OCI-LY1 (cell line): ENCODE measurements at regions not wholly inside any gene's neighbourhood (a gene's known extent, or its start where the extent isn't known, plus 50 kb on each side); places are given as distances from the start of the nearest gene placed in this dataset.

Source experiments
- CTCF ChIP-seq: fragments of 200-600 bp; sonication (generic), shearing (Covaris generic); IDR thresholded peaks from 2 replicates; pipeline ENCODE4 v1.5.1; 2017; ENCODE audit warnings: mild to moderate bottlenecking, antibody characterized with exemption, low read length, moderate library complexity, mixed read lengths
- EZH2 ChIP-seq: fragments of 200-600 bp; sonication (generic), shearing (Covaris generic); IDR thresholded peaks from 2 replicates; pipeline ENCODE4 v1.8.0; 2017; ENCODE audit warnings: borderline replicate concordance, mixed run types, mild to moderate bottlenecking, antibody characterized with exemption, low read length, moderate library complexity, mixed read lengths

GRCh38 chr2:74036010-74036409 lies 51.3 kb downstream of the TET3 start:
- no peak for TF ChIP-seq CTCF
- no peak for TF ChIP-seq EZH2
